GM12873 (cell line): ENCODE measurements at regions not wholly inside any gene's neighbourhood (a gene's known extent, or its start where the extent isn't known, plus 50 kb on each side); places are given as distances from the start of the nearest gene placed in this dataset.

Source experiments
- TF ChIP-seq, protein P1 (sequence below): IDR thresholded peaks from 2 replicates; pipeline ENCODE4 v1.5.1; 2012; ENCODE audit warnings: low read depth, mild to moderate bottlenecking, moderate library complexity, low read length, control low read depth; ENCODE audit not compliant: insufficient read depth; ENCODE audit errors: missing control alignments

DNA sequence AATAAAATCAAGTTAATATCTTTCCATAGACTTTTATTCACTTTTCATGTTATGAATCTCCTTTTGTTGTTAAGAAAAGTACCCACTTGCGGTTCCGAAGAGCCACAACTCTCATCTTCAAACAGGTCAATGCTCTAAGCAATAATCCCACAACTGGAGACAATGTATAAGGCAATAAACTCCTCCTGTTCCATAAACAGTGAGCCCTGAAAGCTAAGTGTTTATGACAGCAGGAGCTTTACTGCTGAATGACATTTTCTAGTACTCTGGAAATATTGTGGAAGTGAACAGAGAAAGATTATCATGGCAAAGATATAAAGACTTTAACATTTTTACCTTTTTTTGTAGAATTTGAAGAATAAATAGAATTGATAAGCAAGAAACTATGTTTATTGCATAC, 213.5 kb upstream of the MBL2 start:
- TF ChIP-seq, protein P1, sequence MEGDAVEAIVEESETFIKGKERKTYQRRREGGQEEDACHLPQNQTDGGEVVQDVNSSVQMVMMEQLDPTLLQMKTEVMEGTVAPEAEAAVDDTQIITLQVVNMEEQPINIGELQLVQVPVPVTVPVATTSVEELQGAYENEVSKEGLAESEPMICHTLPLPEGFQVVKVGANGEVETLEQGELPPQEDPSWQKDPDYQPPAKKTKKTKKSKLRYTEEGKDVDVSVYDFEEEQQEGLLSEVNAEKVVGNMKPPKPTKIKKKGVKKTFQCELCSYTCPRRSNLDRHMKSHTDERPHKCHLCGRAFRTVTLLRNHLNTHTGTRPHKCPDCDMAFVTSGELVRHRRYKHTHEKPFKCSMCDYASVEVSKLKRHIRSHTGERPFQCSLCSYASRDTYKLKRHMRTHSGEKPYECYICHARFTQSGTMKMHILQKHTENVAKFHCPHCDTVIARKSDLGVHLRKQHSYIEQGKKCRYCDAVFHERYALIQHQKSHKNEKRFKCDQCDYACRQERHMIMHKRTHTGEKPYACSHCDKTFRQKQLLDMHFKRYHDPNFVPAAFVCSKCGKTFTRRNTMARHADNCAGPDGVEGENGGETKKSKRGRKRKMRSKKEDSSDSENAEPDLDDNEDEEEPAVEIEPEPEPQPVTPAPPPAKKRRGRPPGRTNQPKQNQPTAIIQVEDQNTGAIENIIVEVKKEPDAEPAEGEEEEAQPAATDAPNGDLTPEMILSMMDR, result no peak

DNA sequence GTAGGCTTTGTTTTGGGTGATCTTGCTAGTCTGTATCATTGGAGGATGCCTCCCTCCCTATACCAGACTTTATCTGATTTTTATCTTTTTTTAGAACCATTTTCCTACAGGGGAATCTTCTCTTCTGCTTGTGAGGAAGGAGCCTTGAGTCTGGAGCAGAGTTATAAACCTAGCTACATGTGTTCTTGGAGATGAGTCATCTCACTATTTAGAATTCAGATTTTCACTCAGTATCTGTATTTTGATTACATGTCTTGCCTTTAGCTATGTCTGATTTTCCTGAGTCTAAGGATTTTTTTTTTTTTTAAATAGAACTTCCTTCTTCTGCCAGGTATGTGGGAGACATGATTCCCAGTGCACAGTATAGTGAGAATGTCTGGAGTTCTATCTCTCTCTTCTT, 211.6 kb upstream of the MBL2 start:
- TF ChIP-seq, protein P1, result no peak

DNA sequence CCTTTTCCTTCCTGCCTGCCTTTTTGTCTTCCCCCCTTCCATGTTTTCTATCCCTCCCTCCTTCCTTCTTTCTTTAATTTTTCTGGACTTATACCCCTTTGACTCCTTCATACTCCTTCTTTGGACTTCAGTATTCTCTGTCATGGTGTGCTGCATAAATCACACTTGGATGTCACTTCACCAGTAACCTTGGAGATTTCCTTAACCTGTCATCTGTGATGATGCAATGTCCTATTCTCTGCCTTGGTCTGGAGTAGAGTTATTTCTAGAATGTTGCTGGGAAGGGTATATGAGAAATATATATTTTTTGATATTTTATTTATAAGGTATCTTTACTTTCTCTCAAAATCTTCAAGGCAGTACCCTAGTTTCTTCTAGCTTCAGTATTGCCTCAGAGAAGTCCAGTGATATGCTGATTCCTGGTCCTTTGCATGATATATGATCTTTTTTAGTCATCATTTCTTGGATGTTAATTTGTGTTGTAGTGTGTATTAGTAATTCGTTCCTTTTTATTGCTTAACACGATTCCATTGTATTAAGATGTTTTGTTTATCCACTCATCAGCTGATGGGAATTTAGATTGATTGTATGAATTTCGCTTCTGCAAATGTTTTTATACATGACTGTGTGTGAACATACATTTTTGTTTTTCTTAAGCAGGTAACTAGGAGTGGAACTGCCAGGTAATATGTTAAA, 206.9 kb upstream of the MBL2 start:
- TF ChIP-seq, protein P1, result no peak

DNA sequence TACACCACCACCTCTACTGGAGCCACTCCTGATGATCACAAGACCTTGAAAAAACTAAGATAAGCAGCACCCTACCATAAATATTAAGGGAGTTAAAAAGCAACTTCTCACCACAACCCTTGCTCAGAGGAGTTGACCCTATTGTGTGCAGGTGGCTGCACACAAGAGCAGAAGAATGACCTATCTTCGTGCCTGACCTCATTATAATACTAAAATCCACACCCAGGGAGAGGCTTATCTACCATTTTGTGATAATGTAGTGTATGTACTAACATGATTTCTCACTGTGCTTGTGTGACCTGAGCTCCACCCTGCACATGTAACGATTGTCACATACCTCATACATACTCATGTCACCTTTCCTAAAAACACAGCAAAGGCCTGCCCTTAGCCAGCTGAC, 205.0 kb upstream of the MBL2 start:
- TF ChIP-seq, protein P1, result no peak

DNA sequence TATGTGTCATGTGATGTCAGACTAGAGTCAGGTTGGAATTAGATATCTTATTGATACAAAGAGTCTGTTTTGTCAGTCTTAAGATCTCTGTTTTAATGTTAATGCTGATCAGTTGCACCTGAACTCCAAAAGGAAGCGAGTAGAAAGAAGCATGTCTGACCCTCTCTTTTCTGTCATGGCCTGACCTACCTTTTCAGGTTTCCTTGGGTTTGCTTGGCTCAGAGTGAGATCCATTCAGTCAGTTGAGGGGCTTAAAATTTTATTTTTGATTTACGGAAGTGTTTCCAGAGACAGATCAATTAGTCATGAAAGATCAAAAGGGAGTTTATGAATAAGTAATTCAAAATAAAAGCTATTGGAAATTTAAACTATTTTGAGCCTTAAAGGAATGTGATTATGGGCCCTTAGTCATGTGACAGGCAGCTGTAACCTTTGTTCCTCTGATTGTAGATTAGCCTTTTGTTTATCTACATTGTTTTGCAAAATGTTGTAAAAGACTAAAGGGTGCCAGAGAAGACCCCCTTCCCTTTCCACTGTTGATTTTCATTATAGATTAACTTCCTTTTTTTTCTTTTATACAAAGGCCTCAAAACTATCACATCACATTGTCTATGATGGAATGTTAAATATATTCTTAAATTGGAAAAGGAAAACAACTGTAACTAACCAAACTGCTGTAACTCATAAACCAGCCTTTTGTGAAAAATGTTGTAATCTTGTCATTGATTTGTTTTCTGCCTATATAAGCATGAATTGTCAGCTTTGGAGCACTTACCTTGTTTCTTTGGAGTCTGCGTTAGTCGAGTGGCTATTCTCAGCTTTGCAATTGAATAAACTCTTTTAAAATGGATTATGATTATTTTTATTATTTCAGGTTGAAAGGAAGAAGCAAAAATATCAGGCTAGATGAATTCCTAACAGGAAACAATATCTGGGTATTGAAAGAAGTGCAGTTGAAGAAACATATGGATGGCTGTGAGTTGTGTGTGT, 195.5 kb upstream of the MBL2 start:
- TF ChIP-seq, protein P1, result no peak

DNA sequence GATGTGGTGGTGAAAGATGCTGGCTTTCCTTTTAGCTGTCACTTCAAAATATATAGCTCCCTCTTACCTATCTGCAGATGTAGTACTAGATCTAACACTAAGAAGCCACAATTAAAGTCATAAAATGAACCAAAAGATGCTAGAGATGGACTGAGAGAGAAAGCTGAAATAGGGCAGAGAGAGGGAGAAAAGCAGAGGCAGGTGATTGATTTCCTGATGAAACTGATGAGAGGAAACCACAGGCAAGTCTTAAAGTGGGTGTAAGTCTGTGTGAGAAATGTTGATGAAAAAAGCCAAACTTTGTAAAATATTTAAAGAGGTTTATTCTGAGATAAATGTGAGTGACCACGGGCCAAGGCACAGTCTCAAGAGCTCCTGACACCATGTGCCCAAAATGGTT, 194.3 kb upstream of the MBL2 start:
- TF ChIP-seq, protein P1, result no peak

DNA sequence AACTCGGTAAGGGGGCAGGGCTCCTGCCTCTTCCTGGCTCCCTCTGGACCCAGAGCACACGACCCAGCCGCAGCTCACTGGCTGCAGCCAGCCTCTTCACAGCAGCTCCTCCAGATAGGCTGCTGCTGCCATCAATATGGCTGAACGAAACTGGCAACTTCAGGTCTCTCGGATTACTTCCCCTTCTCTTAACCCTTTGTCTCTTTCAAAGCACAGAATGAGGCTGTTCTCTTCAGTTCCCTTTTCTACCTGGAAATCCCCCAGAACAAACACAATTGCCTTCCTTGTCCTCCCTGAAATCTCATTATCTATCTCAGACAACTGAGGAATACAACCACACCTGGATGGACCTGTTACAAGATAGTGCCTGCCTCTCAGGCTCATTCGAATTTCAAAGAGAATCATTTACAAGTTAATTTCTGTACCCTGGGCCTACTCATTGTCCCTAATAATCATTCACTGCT, 193.4 kb upstream of the MBL2 start:
- TF ChIP-seq, protein P1, result no peak
